HG03064 (cell line): ENCODE measurements at regions not wholly inside any gene's neighbourhood (a gene's known extent, or its start where the extent isn't known, plus 50 kb on each side); places are given as distances from the start of the nearest gene placed in this dataset.
"Not testable (repeated sequence)": the region's sequence is repeated elsewhere in the genome, so short reads cannot be mapped to it uniquely, and the experiment has no call there.

Source experiments
- ATAC-seq: cut with Tn5 transposase; IDR thresholded peaks from one replicate; pipeline ENCODE4 v1.9.1; 2021; ENCODE audit warnings: low read depth; ENCODE audit not compliant: unreplicated experiment

DNA sequence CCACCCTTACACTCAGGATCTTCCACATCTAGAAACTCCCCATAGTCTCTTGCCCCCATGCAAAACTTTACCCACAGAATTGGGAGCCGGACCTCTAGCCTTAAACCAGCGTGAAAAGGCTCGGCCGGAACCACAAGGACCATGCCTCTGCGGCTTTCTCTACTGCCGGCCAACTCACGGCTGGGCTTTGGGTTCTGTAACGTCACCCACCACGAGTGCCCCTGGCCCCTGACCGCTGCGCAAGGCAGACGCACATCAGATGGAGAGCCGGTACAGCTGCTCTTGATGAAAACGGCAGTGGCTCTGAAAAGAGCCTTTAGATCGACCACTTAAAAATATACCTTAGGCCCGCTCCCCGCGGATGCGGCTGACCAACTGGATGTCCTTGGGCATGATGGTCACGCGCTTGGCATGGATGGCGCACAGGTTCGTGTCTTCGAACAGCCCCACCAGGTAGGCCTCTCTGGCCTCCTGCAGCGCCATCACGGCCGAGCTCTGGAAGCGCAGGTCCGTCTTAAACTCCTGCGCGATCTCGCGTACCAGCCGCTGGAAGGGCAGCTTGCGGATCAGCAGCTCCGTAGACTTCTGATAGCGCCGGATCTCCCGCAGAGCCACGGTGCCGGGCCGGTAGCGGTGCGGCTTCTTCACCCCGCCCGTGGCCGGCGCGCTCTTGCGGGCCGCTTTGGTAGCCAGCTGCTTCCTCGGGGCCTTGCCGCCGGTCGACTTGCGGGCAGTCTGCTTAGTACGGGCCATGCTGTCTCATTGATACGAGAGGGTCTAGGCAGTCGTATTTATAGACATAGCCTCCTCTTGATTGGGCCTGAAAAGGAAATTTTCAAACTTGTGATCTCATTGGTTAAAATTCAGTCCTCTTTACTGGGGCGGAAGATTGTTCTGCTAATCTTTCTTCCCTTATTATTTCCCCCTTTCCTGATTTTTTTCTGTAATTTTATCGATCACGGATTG lies 66.3 kb downstream of the FAM72C start:
- not testable (repeated sequence) for ATAC-seq

DNA sequence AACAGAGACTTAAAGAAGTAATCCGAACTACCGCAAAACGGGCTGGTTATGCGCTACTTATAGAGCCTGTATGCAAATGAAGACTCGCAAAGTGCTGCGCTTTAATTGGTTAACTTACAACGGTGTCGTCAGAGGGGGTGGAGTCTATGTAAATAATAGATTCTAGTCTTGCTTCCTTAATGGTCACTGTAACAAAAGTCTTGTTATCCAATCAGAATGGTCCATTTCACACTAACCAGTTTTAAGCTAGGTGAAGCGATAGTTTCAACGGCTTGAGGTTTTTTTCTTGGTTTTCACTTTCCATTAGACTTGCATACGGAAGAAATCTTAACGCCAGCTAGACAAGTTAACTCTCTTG lies 67.2 kb downstream of the FAM72C start:
- peak; percentile 78 for ATAC-seq

- peak; percentile 28 for ATAC-seq
Measured at GRCh38 chr1:143903899-143904621, 67.7 kb downstream of the FAM72C start.

- ATAC-seq: not testable (repeated sequence)
Measured at GRCh38 chr1:143896377-143896776, 75.4 kb downstream of the FAM72C start.

DNA sequence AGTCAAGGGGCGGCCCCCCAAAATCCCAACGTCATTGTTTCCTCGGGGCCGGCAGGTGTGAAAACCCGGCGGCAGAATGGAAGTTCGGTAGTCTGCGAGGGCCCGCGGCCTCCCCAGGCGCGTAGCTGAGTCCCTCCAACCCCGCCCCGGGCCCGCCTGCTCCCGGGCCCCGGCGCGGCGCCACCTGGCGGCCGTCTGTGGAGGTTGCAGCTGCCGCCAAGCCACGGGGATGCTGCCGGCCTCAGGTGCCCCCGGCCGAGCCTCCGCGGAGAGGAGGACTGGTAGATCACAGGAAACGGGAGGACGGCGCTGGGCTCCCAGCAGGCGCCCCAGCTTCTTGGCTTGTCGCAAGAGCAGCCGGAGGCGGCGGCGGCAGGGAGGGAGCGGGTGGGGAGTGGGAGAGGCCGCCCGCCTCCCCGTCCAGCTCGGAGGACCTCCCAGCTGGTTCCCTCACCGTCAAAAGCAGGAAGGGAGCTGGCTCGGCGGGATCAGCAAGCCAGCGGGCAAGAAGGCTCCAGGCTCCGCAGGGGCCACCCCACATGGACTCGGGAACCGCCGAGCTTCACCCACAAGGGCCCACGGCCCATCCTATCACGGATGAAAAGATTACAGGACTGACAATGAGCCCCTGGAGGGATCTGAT lies 86.7 kb downstream of the FAM72C start:
- peak; percentile 96 for ATAC-seq

- peak; percentile 89 for ATAC-seq
Measured at GRCh38 chr1:143884532-143884931, 87.3 kb downstream of the FAM72C start.

- not testable (repeated sequence) for ATAC-seq
Measured at GRCh38 chr1:143879757-143880536, 91.8 kb downstream of the FAM72C start.

- not testable (repeated sequence) for ATAC-seq
Measured at GRCh38 chr1:143875947-143876346, 95.8 kb downstream of the FAM72C start.

GRCh38 chr1:143874625-143875024 lies 97.2 kb downstream of the FAM72C start:
- ATAC-seq: not testable (repeated sequence)

DNA sequence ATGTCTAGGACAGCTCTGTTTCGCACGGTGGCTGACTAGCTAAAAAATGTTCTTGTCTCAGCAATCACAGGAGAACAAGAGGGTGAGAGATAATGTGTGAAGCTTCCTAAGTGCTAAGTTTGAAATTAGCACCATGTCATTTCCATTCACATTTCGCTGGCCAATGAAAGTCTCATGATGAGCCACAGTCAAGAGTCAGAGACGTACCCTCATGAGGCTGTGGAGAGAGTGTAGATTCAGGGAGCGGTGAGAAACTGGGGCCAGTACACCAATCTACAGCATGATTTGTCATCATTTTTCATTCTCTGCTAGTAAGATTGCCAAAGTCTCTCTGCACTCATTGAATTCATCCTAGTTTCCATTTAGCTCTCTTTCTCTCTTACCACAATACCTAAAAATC lies 98.1 kb downstream of the FAM72C start:
- not testable (repeated sequence) for ATAC-seq

DNA sequence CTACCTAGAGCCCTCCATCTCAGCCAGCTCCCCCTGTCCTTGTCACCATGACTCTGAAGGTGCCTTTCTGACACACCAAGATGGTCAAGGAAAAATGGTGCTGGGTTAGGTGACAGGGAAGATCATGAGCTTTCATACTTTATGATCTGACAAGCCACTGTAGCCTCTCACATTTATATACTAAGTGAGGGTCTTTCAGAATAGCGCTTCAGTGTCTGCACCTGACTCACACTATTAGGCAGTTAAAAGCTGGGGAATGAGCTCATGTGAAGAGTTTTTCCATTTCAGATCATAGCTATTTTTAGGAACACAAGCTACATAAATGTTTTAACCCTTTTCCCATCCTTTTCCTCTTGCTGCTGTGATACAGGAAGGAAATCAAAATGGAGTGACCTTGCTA lies 101.4 kb downstream of the FAM72C start:
- ATAC-seq: not testable (repeated sequence)

- ATAC-seq: not testable (repeated sequence)
Measured at GRCh38 chr1:143867590-143868220, 104.1 kb downstream of the FAM72C start.

DNA sequence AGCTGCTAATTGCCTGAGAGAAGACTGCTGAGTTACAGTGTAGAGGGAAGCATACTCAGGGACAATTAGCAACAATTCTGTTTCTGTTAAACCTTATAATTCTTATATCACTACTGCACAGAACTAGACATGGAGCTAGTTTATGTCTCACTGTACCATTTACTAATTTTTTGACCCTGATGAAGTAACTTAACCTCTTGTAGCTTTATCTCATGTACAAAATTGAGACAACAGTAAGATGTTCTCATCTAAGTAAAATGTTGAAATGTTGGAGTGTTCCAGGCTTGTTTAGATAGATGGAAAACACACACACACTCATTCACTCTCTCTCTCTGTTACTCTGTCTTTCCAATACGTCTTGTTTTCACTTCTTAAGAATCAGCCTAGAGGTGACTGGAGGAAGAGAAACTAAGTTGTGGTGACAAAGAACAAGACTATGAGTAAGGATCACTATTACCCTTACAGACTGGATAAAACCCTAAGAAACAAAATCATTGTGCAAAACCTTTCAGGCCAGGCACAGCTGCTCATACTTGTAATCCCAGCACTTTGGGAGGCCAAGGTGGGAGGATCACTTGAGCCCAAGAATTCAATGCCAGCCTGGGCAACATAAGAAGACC lies 107.8 kb downstream of the FAM72C start:
- peak; percentile 71 for ATAC-seq

DNA sequence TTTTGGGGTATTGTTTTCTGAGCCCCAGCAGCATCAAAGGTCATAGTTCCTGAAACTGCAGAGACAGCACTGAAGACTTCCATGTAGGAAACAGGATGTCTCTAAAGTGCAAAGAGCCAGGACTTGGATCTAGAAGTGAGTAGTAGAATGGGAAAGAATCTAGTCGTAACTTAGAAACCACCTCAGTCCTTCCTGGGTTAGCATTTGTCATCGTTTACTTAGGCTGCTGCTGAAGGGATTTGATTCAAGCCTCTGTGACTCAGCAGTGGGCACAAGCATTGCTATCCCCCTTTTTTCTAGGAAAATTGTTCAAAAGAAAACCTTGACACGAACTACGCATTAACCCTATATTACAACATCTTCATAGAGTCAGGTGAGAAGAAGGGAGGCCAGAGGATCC lies 109.1 kb downstream of the FAM72C start:
- not testable (repeated sequence) for ATAC-seq

- ATAC-seq: not testable (repeated sequence)
Measured at GRCh38 chr1:143861306-143861705, 110.5 kb downstream of the FAM72C start.

- not testable (repeated sequence) for ATAC-seq
Measured at GRCh38 chr1:143855867-143856266, 115.9 kb downstream of the FAM72C start.

- not testable (repeated sequence) for ATAC-seq
Measured at GRCh38 chr1:143854069-143854468, 117.7 kb downstream of the FAM72C start.

DNA sequence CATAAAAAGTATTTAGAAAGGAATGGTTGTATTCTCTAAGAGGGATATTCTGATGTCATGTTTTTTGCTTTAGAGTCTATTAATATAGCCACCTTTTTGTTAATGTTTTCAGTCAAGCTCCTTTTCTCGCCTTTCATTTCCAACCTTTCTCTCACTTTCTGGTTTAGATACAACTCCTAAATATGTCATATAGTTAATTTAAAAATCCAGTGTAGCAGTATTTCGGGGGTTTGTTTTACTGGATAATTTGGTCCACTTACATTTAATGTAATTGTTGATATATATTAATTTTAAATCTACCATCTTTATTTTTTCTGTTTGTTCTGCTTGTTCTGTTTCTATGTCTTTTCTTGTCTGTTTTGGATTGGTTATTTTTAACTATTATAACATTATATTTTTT lies 121.1 kb downstream of the FAM72C start:
- ATAC-seq: not testable (repeated sequence)

- not testable (repeated sequence) for ATAC-seq
Measured at GRCh38 chr1:143848859-143849258, 122.9 kb downstream of the FAM72C start.
